Keratinocyte (primary cell): ENCODE measurements at regions not wholly inside any gene's neighbourhood (a gene's known extent, or its start where the extent isn't known, plus 50 kb on each side); places are given as distances from the start of the nearest gene placed in this dataset.

Experiments used
- CTCF ChIP-seq, 3 experiments: IDR thresholded peaks in 1 of 3; conservative IDR thresholded peaks in 1 of 3; optimal IDR thresholded peaks in 1 of 3; 2 replicates in 2 of 3; 3 replicates in 1 of 3; pipeline versions ENCODE3 to v1.5.1; 2011; ENCODE audit warnings: low read length in 3 of 3, mild to moderate bottlenecking in 3 of 3, moderate library complexity in 2 of 3, control low read depth in 1 of 3, inconsistent platforms in 1 of 3; ENCODE audit not compliant: insufficient read depth in 2 of 3; ENCODE audit errors: extremely low read depth in 1 of 3
- EZH2 ChIP-seq: IDR thresholded peaks from one replicate; pipeline ENCODE4 v1.6.1; 2012; ENCODE audit warnings: inconsistent platforms, mild to moderate bottlenecking, low read length, moderate library complexity

- TF ChIP-seq EZH2, result no peak
- no peak for TF ChIP-seq CTCF (optimal IDR thresholded peaks at IDR 0.05 in 1 of 3, IDR thresholded peaks at IDR 0.05 in 1 of 3, conservative IDR thresholded peaks at IDR 0.05 in 1 of 3; ENCODE audit: extremely low read depth in 1 of 3, insufficient read depth in 2 of 3, low read length in 3 of 3)
These were observed 76.2 kb upstream of the VPREB1 start for GRCh38 chr22:22168190-22168940.
